Keratinocyte (primary cell): ENCODE measurements at regions not wholly inside any gene's neighbourhood (a gene's known extent, or its start where the extent isn't known, plus 50 kb on each side); places are given as distances from the start of the nearest gene placed in this dataset.

Source experiments
- DNase-seq: peaks from one replicate; pipeline ENCODE4 v3.0.0-alpha.2; 2011; ENCODE audit warnings: low read depth, missing footprints, low spot score
- FAIRE-seq: peaks from 2 replicates; lab custom pipeline; 2011; peaks lifted over from hg19 to GRCh38; lab: Jason Lieb, UNC
- H2AFZ ChIP-seq: 2 replicates; pipeline ENCODE4 v1.6.0; 2012; ENCODE audit warnings: low read length, control low read depth, inconsistent platforms; ENCODE audit not compliant: control insufficient read depth
- H3K27ac ChIP-seq: 2 replicates; pipeline ENCODE4 v1.5.1; 2011; ENCODE audit warnings: low read length; ENCODE audit not compliant: control insufficient read depth, insufficient read depth
- H3K27me3 ChIP-seq: 3 replicates; pipeline ENCODE4 v1.6.0; 2011; ENCODE audit warnings: low read length; ENCODE audit not compliant: control insufficient read depth, insufficient read depth; ENCODE audit errors: extremely low read depth
- H3K36me3 ChIP-seq, 2 experiments: 2 replicates in 1 of 2; 3 replicates in 1 of 2; pipeline ENCODE4 v1.5.1; 2011; ENCODE audit warnings: low read length in 2 of 2, mild to moderate bottlenecking in 1 of 2; ENCODE audit not compliant: control insufficient read depth in 2 of 2, insufficient read depth in 2 of 2; ENCODE audit errors: extremely low read depth in 1 of 2
- H3K4me1 ChIP-seq: 3 replicates; pipeline ENCODE4 v1.5.1; 2011; ENCODE audit warnings: low read length; ENCODE audit not compliant: control insufficient read depth, insufficient read depth; ENCODE audit errors: extremely low read depth
- H3K4me2 ChIP-seq: 3 replicates; pipeline ENCODE4 v1.6.0; 2011; ENCODE audit warnings: low read depth, low read length; ENCODE audit not compliant: control insufficient read depth, insufficient read depth; ENCODE audit errors: extremely low read depth
- H3K4me3 ChIP-seq, 3 experiments: fragments of 200-600 bp in 1 of 3; sonication (generic) in 1 of 3; 2 replicates in 2 of 3; 3 replicates in 1 of 3; pipeline ENCODE4 v1.5.1; 2011 to 2016; ENCODE audit warnings: low read length in 3 of 3, mild to moderate bottlenecking in 3 of 3, control low read depth in 2 of 3, inconsistent platforms in 1 of 3, low read depth in 1 of 3, mixed read lengths in 1 of 3, mixed run types in 1 of 3, moderate library complexity in 1 of 3; ENCODE audit not compliant: control insufficient read depth in 2 of 3, insufficient read depth in 2 of 3; ENCODE audit errors: extremely low read depth in 1 of 3
- H3K79me2 ChIP-seq: 2 replicates; pipeline ENCODE4 v1.6.0; 2012; ENCODE audit warnings: low read length; ENCODE audit not compliant: control insufficient read depth, insufficient read depth
- H3K9ac ChIP-seq: 3 replicates; pipeline ENCODE4 v1.6.0; 2011; ENCODE audit warnings: low read length; ENCODE audit not compliant: control insufficient read depth, insufficient read depth; ENCODE audit errors: extremely low read depth
- H3K9me1 ChIP-seq: 3 replicates; pipeline ENCODE4 v1.6.0; 2011; ENCODE audit warnings: low read length; ENCODE audit not compliant: control insufficient read depth, insufficient read depth; ENCODE audit errors: extremely low read depth
- H3K9me3 ChIP-seq: 2 replicates; pipeline ENCODE4 v1.5.1; 2012; ENCODE audit warnings: low read depth, low read length; ENCODE audit not compliant: control insufficient read depth
- H4K20me1 ChIP-seq: 3 replicates; pipeline ENCODE4 v1.6.0; 2011; ENCODE audit warnings: low read length; ENCODE audit not compliant: control insufficient read depth, insufficient read depth; ENCODE audit errors: extremely low read depth
- EZH2 ChIP-seq: IDR thresholded peaks from one replicate; pipeline ENCODE4 v1.6.1; 2012; ENCODE audit warnings: inconsistent platforms, mild to moderate bottlenecking, low read length, moderate library complexity
- dilution Hi-C: fragments of 300-500 bp; cut with MboI; formaldehyde crosslinking; loops from one replicate; pipeline ENCODE4 v1.7.0; 2020; ENCODE audit warnings: low sequenced_read_pairs; ENCODE audit not compliant: extremely low pct_ligation_motif_present
- TF ChIP-seq, protein P1 (sequence below), 3 experiments: IDR thresholded peaks in 1 of 3; conservative IDR thresholded peaks in 1 of 3; optimal IDR thresholded peaks in 1 of 3; 2 replicates in 2 of 3; 3 replicates in 1 of 3; pipeline versions ENCODE3 to v1.5.1; 2011; ENCODE audit warnings: low read length in 3 of 3, mild to moderate bottlenecking in 3 of 3, moderate library complexity in 2 of 3, control low read depth in 1 of 3, inconsistent platforms in 1 of 3; ENCODE audit not compliant: insufficient read depth in 2 of 3; ENCODE audit errors: extremely low read depth in 1 of 3

DNA sequence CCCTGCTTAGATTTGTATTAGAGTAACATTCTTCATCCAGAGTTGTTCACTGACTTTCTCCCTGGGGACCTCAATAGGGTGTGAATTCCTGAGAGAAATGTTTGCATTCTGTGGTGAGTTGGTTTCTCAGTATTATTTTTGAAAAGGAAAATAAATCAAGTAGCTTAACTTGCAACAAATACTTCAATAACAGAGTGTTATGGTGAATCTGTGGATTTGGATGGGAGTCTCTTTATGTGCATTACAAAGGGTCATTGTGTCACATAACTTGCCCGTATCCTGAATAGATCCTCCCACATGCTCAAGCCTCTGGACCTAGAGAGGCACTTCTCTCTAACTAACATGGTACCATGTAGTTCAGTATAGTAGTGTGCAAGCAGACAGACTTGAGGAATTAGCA, 68.4 kb upstream of the IPO9 start:
- H4K20me1 ChIP-seq = no peaks in the 10 kb centered on the region
- H3K36me3 ChIP-seq = peaks cover 4 to 15% of the 10 kb centered on the region in 2 experiments
- H3K9me1 ChIP-seq = no peaks in the 10 kb centered on the region
- no peaks in the 10 kb centered on the region for H3K9me3 ChIP-seq
- no peaks in the 10 kb centered on the region for H3K27me3 ChIP-seq
- peaks cover 41% of the 10 kb centered on the region for H3K4me1 ChIP-seq
- H3K4me3 ChIP-seq = no peak overlapping the region
- no peak overlapping the region for H3K9ac ChIP-seq
- no peak overlapping the region for H3K4me2 ChIP-seq
- H3K79me2 ChIP-seq = peaks cover 83% of the 10 kb centered on the region
- TF ChIP-seq EZH2 = no peak
- TF ChIP-seq, protein P1, sequence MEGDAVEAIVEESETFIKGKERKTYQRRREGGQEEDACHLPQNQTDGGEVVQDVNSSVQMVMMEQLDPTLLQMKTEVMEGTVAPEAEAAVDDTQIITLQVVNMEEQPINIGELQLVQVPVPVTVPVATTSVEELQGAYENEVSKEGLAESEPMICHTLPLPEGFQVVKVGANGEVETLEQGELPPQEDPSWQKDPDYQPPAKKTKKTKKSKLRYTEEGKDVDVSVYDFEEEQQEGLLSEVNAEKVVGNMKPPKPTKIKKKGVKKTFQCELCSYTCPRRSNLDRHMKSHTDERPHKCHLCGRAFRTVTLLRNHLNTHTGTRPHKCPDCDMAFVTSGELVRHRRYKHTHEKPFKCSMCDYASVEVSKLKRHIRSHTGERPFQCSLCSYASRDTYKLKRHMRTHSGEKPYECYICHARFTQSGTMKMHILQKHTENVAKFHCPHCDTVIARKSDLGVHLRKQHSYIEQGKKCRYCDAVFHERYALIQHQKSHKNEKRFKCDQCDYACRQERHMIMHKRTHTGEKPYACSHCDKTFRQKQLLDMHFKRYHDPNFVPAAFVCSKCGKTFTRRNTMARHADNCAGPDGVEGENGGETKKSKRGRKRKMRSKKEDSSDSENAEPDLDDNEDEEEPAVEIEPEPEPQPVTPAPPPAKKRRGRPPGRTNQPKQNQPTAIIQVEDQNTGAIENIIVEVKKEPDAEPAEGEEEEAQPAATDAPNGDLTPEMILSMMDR (optimal IDR thresholded peaks at IDR 0.05 in 1 of 3, IDR thresholded peaks at IDR 0.05 in 1 of 3, conservative IDR thresholded peaks at IDR 0.05 in 1 of 3; ENCODE audit: extremely low read depth in 1 of 3, insufficient read depth in 2 of 3, low read length in 3 of 3) = no peak
- DNase-seq (no peak), FAIRE-seq (no peak)
- dilution Hi-C loops = no loop called here
- no peak overlapping the region for H3K27ac ChIP-seq
- no peak overlapping the region for H2AFZ ChIP-seq

DNA sequence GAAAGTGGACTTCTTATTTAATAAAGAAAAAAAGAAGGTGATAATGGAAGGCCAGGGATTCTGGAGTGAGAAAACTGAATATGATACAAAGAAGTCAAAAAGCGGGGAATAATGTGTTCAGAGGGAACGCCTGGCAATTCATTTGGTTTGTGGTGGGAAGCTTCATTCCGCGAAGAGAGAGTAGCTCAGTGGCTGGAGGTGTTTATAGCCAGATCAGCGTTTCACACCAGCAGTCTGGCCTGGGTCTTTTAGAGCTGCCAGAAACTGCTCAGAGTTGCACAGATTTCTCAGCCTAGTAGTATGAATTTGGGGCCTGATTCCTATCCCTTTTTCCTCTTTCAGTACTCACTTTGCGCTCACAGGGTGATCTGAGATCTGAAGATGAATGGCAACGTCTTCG, 67.8 kb upstream of the IPO9 start:
- Histone ChIP-seq H3K27ac (no peak overlapping the region), H2AFZ (no peak overlapping the region), H3K79me2 (peaks cover 82% of the 10 kb centered on the region), H3K9me3 (no peaks in the 10 kb centered on the region), H3K36me3 (peaks cover 4 to 15% of the 10 kb centered on the region in 2 experiments), H3K4me1 (peaks cover 43% of the 10 kb centered on the region), H3K9me1 (no peaks in the 10 kb centered on the region), H3K4me2 (no peak overlapping the region), H3K27me3 (no peaks in the 10 kb centered on the region), H3K4me3 (no peak overlapping the region), H3K9ac (no peak overlapping the region), H4K20me1 (no peaks in the 10 kb centered on the region)
- TF ChIP-seq EZH2 = no peak
- TF ChIP-seq, protein P1 (optimal IDR thresholded peaks at IDR 0.05 in 1 of 3, IDR thresholded peaks at IDR 0.05 in 1 of 3, conservative IDR thresholded peaks at IDR 0.05 in 1 of 3; ENCODE audit: extremely low read depth in 1 of 3, insufficient read depth in 2 of 3, low read length in 3 of 3) = no peak
- FAIRE-seq = no peak
- DNase-seq = no peak
- dilution Hi-C loops = no loop called here
